Cardiac fibroblast (primary cell): ENCODE measurements at regions not wholly inside any gene's neighbourhood (a gene's known extent, or its start where the extent isn't known, plus 50 kb on each side); places are given as distances from the start of the nearest gene placed in this dataset.

Source experiments
- DNase-seq, 2 donors: peaks; one replicate each; pipeline versions ENCODE4 v3.0.0 to v3.0.0-alpha.2; 2010; ENCODE audit warnings: low read depth in 2 of 2
- H3K4me3 ChIP-seq, 2 donors: replicated peaks in 1 of 2; 1 replicate in 1 of 2; 2 replicates in 1 of 2; pipeline ENCODE4 v1.5.1; 2011; ENCODE audit warnings: low read depth in 2 of 2, low read length in 2 of 2, mild to moderate bottlenecking in 2 of 2, moderate library complexity in 1 of 2
- TF ChIP-seq, protein P1 (sequence below): IDR thresholded peaks from one replicate; pipeline ENCODE4 v1.5.1; 2011; ENCODE audit warnings: low read depth, mild to moderate bottlenecking, low read length, inconsistent platforms

DNA sequence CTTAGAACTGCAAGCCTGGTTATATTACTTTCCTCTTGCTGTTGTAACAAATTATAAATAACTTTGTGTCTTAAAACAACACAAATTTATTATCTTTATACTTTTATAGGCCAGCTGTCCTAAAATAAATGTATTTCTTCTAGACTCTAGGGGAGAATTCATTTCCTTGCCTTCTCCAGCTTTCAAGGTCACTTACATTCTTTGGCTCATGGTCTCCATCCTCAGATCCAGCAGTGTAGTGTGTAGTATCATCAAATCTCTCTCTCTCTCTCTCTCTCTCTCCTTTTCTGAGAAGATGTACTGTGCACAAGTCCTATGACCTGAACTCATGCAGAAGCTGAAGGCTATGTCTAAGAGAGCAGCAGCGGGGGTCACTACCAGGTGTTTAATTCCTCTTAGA, 1510.6 kb downstream of the MRPL39 start:
- H3K4me3 ChIP-seq = no peak overlapping the region
- DNase-seq = no peak
- TF ChIP-seq, protein P1, sequence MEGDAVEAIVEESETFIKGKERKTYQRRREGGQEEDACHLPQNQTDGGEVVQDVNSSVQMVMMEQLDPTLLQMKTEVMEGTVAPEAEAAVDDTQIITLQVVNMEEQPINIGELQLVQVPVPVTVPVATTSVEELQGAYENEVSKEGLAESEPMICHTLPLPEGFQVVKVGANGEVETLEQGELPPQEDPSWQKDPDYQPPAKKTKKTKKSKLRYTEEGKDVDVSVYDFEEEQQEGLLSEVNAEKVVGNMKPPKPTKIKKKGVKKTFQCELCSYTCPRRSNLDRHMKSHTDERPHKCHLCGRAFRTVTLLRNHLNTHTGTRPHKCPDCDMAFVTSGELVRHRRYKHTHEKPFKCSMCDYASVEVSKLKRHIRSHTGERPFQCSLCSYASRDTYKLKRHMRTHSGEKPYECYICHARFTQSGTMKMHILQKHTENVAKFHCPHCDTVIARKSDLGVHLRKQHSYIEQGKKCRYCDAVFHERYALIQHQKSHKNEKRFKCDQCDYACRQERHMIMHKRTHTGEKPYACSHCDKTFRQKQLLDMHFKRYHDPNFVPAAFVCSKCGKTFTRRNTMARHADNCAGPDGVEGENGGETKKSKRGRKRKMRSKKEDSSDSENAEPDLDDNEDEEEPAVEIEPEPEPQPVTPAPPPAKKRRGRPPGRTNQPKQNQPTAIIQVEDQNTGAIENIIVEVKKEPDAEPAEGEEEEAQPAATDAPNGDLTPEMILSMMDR = no peak

DNA sequence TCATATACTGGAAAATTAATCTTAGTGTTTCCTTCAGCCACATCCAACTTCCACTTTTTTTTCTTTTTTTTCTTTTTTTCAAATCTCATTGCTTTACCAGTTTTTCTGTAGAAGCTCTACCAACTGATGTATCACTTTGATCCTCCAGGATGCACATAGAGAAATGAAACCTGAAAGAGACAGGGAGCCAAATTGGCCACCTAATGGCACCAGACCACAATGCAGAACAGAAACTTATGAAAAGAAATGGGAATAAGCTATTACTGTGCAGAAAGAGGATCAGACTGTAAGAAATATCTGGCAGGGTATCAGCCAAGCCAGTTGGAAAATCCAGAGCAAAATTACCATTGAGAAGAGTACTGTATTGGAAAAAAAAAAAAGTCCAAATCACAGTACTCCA, 1514.2 kb downstream of the MRPL39 start:
- no peak for DNase-seq
- TF ChIP-seq, protein P1 = no peak
- H3K4me3 ChIP-seq = no peak overlapping the region

DNA sequence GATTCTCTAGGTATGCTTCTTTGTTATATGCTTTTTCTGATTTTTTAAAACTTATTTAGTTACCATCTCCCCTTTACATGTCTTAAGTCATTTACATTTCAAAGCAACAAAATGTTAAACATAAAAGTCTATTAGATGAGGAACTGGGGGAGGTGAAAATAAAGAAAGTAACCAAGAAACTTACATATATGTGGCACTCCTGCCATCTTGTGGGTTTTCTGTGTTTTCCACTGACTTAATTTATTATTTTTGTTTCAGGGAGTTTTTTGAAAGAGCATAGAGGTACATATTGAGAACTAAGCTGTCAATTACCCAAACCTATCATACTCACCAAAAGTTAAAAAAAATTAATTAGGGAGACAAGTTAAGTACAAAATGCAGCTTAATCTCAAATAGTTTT, 1531.1 kb downstream of the MRPL39 start:
- DNase-seq = peak; percentile 26 to 45
- no peak overlapping the region for H3K4me3 ChIP-seq
- TF ChIP-seq, protein P1 = no peak

DNA sequence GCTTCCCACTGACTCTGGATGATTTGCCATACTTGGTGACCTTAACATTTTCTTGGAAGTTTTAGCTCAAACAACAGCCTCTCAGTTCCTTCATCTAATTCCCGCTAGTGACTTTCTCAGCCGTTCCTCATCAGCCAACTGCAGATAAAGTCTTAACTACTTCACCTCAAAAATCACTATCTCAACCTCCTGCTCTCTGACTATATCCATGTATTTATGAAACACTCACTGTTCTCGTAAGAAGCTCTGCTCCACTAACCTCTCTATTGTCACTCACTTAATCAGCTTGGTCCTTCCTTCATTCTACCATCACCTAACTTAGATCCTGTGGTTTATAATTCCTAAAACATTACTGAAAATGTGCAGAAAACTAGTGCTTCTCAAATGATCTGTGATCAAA, 1551.6 kb downstream of the MRPL39 start:
- DNase-seq = no peak
- TF ChIP-seq, protein P1 = no peak

DNA sequence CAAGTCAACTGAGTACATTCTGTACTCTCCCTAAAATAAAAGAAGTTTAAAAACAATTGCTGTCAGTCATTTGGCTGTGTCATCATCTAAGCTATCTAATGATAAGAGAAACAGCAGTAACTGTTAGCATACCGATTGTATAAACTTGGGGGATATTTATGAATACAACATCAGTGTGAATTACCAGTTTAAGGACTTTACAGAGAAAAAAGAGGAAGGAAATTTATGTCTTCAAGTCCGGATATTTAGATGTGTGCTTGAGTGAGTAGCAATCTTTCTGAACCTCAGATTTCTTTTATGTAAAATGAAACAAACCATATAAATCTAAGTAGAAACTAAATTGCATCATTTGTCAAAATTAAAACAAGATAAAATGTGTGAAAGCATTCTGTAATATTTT, 1557.0 kb downstream of the MRPL39 start:
- DNase-seq = no peak
- no peak overlapping the region for H3K4me3 ChIP-seq
- TF ChIP-seq, protein P1 = no peak

More for the DNA sequence above, 1551.6 kb downstream of the MRPL39 start:
- no peak overlapping the region for H3K4me3 ChIP-seq

DNA sequence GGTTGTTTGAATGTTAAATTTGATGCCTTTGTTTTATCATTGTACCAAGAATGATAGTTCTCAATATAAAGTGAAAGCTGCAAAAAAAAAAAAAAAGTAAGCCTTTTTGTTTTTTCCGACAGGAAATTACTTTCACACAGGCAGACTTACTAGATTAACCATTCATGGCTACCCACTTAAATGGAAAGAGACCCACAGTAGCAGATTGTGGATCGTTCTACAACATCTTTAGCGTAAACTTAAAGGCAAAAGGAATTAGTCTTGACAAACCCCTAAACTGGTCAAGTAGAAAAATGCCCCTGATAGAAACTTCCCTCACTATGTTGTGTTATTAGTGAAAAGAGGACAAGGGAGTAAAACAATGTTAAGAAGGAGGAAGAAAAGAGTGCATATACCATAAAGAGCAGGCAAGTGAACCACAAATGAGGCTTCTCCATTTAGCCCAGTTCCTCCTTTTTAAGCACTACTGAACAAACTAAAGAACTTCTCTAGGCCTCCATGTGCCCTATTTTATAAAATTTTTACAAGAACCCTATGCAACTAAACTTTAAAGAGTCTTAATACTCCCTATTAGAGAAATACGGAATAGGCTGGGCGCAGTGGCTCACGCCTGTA, 1560.3 kb downstream of the MRPL39 start:
- TF ChIP-seq, protein P1 = no peak
- no peak overlapping the region for H3K4me3 ChIP-seq
- no peak for DNase-seq

DNA sequence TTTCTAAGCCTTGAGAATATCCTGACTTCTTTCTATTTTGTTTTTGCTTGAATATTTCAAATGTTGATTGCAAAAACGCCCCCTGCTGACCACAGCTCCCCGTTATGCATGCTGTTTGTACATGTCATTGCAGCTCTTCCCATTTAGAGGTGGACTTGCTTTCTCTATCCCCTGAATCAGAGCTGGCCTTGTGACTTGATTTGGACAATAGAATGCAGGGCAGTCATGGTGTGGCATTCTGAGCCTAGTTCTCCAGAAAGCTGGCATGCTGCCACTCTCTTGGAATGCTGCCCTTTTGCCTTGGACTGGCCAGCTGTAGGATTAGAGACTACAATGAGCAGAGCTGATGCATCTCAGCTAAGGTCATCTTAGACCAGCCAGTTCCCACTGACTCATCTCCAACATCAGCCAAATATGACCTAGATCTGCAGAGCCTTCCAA, 1561.5 kb downstream of the MRPL39 start:
- H3K4me3 ChIP-seq = no peak overlapping the region
- TF ChIP-seq, protein P1 = peak; percentile 51
- peak; percentile 91 to 98 for DNase-seq
